ENCODE measurements at regions not wholly inside any gene's neighbourhood (a gene's known extent, or its start where the extent isn't known, plus 50 kb on each side); places are given as distances from the start of the nearest gene placed in this dataset.
A peak's percentile ranks its signal among the peaks of the same experiment; 100 is the strongest.

DNA sequence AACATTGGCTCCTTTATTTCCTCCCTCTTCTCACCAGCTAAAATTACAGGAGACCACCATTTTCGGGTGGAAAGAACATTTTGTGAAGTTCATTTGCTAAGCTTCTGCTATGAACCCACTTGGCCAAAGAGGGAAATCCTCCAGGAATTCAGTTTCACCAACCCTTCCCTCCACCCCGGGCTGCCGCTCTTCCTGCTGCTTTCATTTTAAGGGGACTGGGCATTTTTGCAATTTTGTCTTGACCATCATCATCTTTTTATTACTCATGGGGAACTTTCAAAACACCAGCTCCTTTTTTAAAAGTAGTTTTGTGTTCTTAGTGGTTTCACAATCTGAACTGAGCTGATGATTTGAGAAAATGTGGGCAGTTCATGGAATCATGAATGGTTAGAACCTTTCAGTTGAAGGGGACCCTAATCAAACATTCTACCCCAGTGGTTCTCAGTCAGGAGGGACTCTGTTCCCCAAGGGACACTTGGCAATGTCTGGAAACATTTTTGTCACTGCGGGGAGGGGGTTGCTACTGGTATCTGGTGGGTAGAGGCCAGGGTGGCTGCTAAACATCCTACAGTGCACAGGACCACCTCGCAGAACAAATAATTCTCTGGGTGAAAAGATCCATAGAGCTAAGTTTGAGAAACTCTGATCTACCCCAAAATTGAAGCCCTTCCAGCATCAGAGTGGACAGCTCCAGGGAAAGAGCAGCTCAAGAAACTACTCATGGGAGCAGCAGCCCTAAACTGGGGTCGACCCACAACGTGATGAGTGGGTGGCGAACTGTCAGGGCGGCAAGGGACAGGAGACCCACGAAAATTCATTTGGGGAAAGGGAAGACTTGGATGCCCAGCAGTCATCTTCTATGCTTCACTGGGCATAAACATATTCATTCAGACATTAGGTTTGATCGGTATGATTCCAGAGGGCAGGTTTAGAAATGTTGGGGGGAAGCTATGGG lies 92.9 kb downstream of the ACKR3 start:
- no peak overlapping the region for H3K4me3 Mint-ChIP-seq (ENCODE audit: unreplicated experiment)
- TF ChIP-seq, protein P1, sequence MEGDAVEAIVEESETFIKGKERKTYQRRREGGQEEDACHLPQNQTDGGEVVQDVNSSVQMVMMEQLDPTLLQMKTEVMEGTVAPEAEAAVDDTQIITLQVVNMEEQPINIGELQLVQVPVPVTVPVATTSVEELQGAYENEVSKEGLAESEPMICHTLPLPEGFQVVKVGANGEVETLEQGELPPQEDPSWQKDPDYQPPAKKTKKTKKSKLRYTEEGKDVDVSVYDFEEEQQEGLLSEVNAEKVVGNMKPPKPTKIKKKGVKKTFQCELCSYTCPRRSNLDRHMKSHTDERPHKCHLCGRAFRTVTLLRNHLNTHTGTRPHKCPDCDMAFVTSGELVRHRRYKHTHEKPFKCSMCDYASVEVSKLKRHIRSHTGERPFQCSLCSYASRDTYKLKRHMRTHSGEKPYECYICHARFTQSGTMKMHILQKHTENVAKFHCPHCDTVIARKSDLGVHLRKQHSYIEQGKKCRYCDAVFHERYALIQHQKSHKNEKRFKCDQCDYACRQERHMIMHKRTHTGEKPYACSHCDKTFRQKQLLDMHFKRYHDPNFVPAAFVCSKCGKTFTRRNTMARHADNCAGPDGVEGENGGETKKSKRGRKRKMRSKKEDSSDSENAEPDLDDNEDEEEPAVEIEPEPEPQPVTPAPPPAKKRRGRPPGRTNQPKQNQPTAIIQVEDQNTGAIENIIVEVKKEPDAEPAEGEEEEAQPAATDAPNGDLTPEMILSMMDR (IDR thresholded peaks at IDR 0.05): no peak
- no peaks in the 10 kb centered on the region for H3K36me3 Mint-ChIP-seq (ENCODE audit: unreplicated experiment)
- peaks cover 7% of the 10 kb centered on the region for H3K9me3 Mint-ChIP-seq (ENCODE audit: unreplicated experiment)
- DNase-seq (ENCODE audit: extremely low spot score, unreplicated experiment): no peak
- H3K4me1 Mint-ChIP-seq (ENCODE audit: unreplicated experiment): peaks cover 46% of the 10 kb centered on the region
- H3K27ac Mint-ChIP-seq (ENCODE audit: unreplicated experiment): peak overlapping the region; percentile 76
- H3K27me3 Mint-ChIP-seq (ENCODE audit: unreplicated experiment): no peaks in the 10 kb centered on the region

DNA sequence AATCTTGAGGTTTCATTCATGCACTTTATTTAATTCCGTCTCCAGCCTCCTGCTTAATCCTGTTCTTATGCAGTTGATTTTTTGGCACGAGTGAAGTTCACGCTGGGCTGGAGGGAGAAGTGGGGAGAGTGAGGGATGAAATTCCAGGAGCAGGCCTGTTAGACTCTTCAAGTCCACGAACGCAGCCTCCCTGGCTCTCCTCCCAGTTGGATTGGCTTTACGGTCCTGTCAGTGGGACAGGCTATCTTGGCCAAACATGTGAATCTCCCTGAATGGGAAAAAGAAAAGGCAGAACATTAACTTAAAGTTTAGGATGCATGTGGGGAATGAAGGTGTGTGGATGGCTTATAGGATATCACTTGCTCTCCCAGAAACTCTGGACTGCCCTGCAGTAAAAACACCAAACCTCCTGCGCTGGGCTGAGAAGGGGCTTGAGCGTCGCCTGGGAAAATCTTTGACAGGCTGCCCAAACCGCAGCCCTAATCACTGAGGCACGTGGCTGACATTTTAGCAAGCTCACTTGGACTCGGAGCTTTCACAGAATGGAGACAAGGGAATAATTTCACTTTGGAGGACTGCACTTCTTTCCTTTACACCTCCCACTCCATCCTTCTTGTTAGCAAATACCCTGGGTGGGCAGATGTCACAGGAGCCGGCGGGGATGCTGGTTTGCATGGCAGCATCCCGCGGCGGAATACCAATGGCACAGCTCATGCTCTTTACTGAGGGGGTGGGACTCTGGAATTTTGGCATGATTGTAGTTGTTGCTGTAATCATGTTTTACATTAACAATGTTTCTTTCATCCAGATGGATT lies 93.9 kb downstream of the ACKR3 start:
- H3K27me3 Mint-ChIP-seq (ENCODE audit: unreplicated experiment): no peaks in the 10 kb centered on the region
- no peak overlapping the region for H3K27ac Mint-ChIP-seq (ENCODE audit: unreplicated experiment)
- peak; percentile 56 for DNase-seq (ENCODE audit: extremely low spot score, unreplicated experiment)
- no peak overlapping the region for H3K4me3 Mint-ChIP-seq (ENCODE audit: unreplicated experiment)
- TF ChIP-seq, protein P1 (IDR thresholded peaks at IDR 0.05): no peak
- peaks cover 47% of the 10 kb centered on the region for H3K4me1 Mint-ChIP-seq (ENCODE audit: unreplicated experiment)
- no peaks in the 10 kb centered on the region for H3K36me3 Mint-ChIP-seq (ENCODE audit: unreplicated experiment)
- peaks cover 7% of the 10 kb centered on the region for H3K9me3 Mint-ChIP-seq (ENCODE audit: unreplicated experiment)

DNA sequence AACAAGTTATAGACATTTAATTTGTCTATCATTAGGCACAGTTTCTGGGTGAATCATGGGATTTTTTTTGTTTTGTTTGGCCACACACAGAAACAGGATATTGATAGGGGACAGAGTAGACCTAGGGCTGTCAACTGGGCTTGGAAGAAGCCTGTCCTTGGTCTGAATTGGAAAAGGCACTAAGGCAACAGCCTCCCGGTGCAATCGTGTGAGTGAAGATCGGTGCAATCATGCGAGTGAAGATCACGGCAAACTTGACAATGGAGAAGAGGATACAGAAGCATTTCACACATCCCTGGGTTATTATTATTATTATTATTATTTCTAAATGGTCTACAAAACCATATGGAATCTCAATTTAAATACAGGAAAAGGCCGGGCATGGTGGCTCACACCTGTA lies 94.5 kb downstream of the ACKR3 start:
- H3K4me1 Mint-ChIP-seq (ENCODE audit: unreplicated experiment): peaks cover 49% of the 10 kb centered on the region
- no peak for DNase-seq (ENCODE audit: extremely low spot score, unreplicated experiment)
- TF ChIP-seq, protein P1 (IDR thresholded peaks at IDR 0.05): no peak
- H3K27ac Mint-ChIP-seq (ENCODE audit: unreplicated experiment): no peak overlapping the region
- no peaks in the 10 kb centered on the region for H3K36me3 Mint-ChIP-seq (ENCODE audit: unreplicated experiment)
- peaks cover 7% of the 10 kb centered on the region for H3K9me3 Mint-ChIP-seq (ENCODE audit: unreplicated experiment)
- H3K27me3 Mint-ChIP-seq (ENCODE audit: unreplicated experiment): no peaks in the 10 kb centered on the region
- H3K4me3 Mint-ChIP-seq (ENCODE audit: unreplicated experiment): no peak overlapping the region

DNA sequence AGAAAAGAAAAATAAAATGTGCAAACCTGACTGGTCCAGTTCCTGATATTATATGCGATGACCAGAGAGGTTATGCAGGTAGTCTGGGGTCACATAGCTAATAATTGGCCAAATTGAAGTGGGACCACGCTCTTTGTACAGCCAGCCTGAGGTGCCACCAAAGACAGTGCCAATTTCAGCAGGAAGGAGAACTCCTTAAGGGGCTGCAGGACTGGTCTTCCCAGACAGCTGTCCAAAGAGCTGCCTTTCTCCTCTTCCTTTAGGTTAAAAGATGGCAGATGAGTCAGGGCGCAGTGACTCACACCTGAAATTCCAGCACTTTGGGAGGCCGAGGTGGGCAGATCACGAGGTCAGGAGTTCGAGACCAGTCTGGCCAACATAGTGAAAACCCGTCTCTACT lies 95.5 kb downstream of the ACKR3 start:
- TF ChIP-seq, protein P1 (IDR thresholded peaks at IDR 0.05): no peak
- no peak for DNase-seq (ENCODE audit: extremely low spot score, unreplicated experiment)
- H3K4me3 Mint-ChIP-seq (ENCODE audit: unreplicated experiment): no peak overlapping the region
- H3K9me3 Mint-ChIP-seq (ENCODE audit: unreplicated experiment): peaks cover 7% of the 10 kb centered on the region
- peaks cover 49% of the 10 kb centered on the region for H3K4me1 Mint-ChIP-seq (ENCODE audit: unreplicated experiment)
- no peaks in the 10 kb centered on the region for H3K27me3 Mint-ChIP-seq (ENCODE audit: unreplicated experiment)
- no peaks in the 10 kb centered on the region for H3K36me3 Mint-ChIP-seq (ENCODE audit: unreplicated experiment)
- H3K27ac Mint-ChIP-seq (ENCODE audit: unreplicated experiment): no peak overlapping the region

Data from osteocyte (in vitro differentiated cells).